Keratinocyte (primary cell): ENCODE measurements at regions not wholly inside any gene's neighbourhood (a gene's known extent, or its start where the extent isn't known, plus 50 kb on each side); places are given as distances from the start of the nearest gene placed in this dataset.

ENCODE experiments used
- DNase-seq: peaks from one replicate; pipeline ENCODE4 v3.0.0-alpha.2; 2011; ENCODE audit warnings: low read depth, missing footprints, low spot score
- FAIRE-seq: peaks from 2 replicates; lab custom pipeline; 2011; peaks lifted over from hg19 to GRCh38; lab: Jason Lieb, UNC
- H2AFZ ChIP-seq: 2 replicates; pipeline ENCODE4 v1.6.0; 2012; ENCODE audit warnings: low read length, control low read depth, inconsistent platforms; ENCODE audit not compliant: control insufficient read depth
- H3K27ac ChIP-seq: 2 replicates; pipeline ENCODE4 v1.5.1; 2011; ENCODE audit warnings: low read length; ENCODE audit not compliant: control insufficient read depth, insufficient read depth
- H3K27me3 ChIP-seq: 3 replicates; pipeline ENCODE4 v1.6.0; 2011; ENCODE audit warnings: low read length; ENCODE audit not compliant: control insufficient read depth, insufficient read depth; ENCODE audit errors: extremely low read depth
- H3K36me3 ChIP-seq, 2 experiments: 2 replicates in 1 of 2; 3 replicates in 1 of 2; pipeline ENCODE4 v1.5.1; 2011; ENCODE audit warnings: low read length in 2 of 2, mild to moderate bottlenecking in 1 of 2; ENCODE audit not compliant: control insufficient read depth in 2 of 2, insufficient read depth in 2 of 2; ENCODE audit errors: extremely low read depth in 1 of 2
- H3K4me1 ChIP-seq: 3 replicates; pipeline ENCODE4 v1.5.1; 2011; ENCODE audit warnings: low read length; ENCODE audit not compliant: control insufficient read depth, insufficient read depth; ENCODE audit errors: extremely low read depth
- H3K4me2 ChIP-seq: 3 replicates; pipeline ENCODE4 v1.6.0; 2011; ENCODE audit warnings: low read depth, low read length; ENCODE audit not compliant: control insufficient read depth, insufficient read depth; ENCODE audit errors: extremely low read depth
- H3K4me3 ChIP-seq, 3 experiments: fragments of 200-600 bp in 1 of 3; sonication (generic) in 1 of 3; 2 replicates in 2 of 3; 3 replicates in 1 of 3; pipeline ENCODE4 v1.5.1; 2011 to 2016; ENCODE audit warnings: low read length in 3 of 3, mild to moderate bottlenecking in 3 of 3, control low read depth in 2 of 3, inconsistent platforms in 1 of 3, low read depth in 1 of 3, mixed read lengths in 1 of 3, mixed run types in 1 of 3, moderate library complexity in 1 of 3; ENCODE audit not compliant: control insufficient read depth in 2 of 3, insufficient read depth in 2 of 3; ENCODE audit errors: extremely low read depth in 1 of 3
- H3K79me2 ChIP-seq: 2 replicates; pipeline ENCODE4 v1.6.0; 2012; ENCODE audit warnings: low read length; ENCODE audit not compliant: control insufficient read depth, insufficient read depth
- H3K9ac ChIP-seq: 3 replicates; pipeline ENCODE4 v1.6.0; 2011; ENCODE audit warnings: low read length; ENCODE audit not compliant: control insufficient read depth, insufficient read depth; ENCODE audit errors: extremely low read depth
- H3K9me1 ChIP-seq: 3 replicates; pipeline ENCODE4 v1.6.0; 2011; ENCODE audit warnings: low read length; ENCODE audit not compliant: control insufficient read depth, insufficient read depth; ENCODE audit errors: extremely low read depth
- H3K9me3 ChIP-seq: 2 replicates; pipeline ENCODE4 v1.5.1; 2012; ENCODE audit warnings: low read depth, low read length; ENCODE audit not compliant: control insufficient read depth
- H4K20me1 ChIP-seq: 3 replicates; pipeline ENCODE4 v1.6.0; 2011; ENCODE audit warnings: low read length; ENCODE audit not compliant: control insufficient read depth, insufficient read depth; ENCODE audit errors: extremely low read depth
- EZH2 ChIP-seq: IDR thresholded peaks from one replicate; pipeline ENCODE4 v1.6.1; 2012; ENCODE audit warnings: inconsistent platforms, mild to moderate bottlenecking, low read length, moderate library complexity
- dilution Hi-C: fragments of 300-500 bp; cut with MboI; formaldehyde crosslinking; loops from one replicate; pipeline ENCODE4 v1.7.0; 2020; ENCODE audit warnings: low sequenced_read_pairs; ENCODE audit not compliant: extremely low pct_ligation_motif_present
- TF ChIP-seq, protein P1 (sequence below), 3 experiments: IDR thresholded peaks in 1 of 3; conservative IDR thresholded peaks in 1 of 3; optimal IDR thresholded peaks in 1 of 3; 2 replicates in 2 of 3; 3 replicates in 1 of 3; pipeline versions ENCODE3 to v1.5.1; 2011; ENCODE audit warnings: low read length in 3 of 3, mild to moderate bottlenecking in 3 of 3, moderate library complexity in 2 of 3, control low read depth in 1 of 3, inconsistent platforms in 1 of 3; ENCODE audit not compliant: insufficient read depth in 2 of 3; ENCODE audit errors: extremely low read depth in 1 of 3

DNA sequence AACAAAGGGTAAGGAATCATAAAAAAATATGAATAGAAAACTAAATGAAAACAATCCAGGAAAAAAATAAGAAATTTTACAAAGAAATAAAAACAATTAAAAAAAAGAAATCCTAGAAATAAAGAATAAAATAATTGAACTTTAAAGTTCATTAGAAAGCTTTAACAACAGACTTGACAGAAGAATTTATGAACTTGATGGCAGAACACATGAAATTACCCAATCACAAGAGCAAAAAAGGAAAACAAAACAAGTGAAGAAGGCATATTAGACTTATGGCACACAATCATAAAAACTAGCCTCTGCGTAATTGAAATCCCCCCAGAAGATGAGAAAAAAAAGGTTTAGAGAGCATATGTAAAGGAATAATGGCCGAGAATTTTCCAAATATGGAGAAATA is 802.5 kb upstream of the B3GALT2 start:
- Histone ChIP-seq H3K27ac (no peak overlapping the region), H3K4me2 (no peak overlapping the region), H2AFZ (no peak overlapping the region), H3K4me1 (no peaks in the 10 kb centered on the region), H4K20me1 (no peaks in the 10 kb centered on the region), H3K9me3 (no peaks in the 10 kb centered on the region), H3K4me3 (no peak overlapping the region), H3K79me2 (no peaks in the 10 kb centered on the region), H3K9ac (no peak overlapping the region), H3K9me1 (no peaks in the 10 kb centered on the region), H3K36me3 (no peaks in the 10 kb centered on the region), H3K27me3 (no peaks in the 10 kb centered on the region)
- FAIRE-seq (no peak), DNase-seq (no peak)
- dilution Hi-C loops = no loop called here
- TF ChIP-seq EZH2 = no peak
- TF ChIP-seq, protein P1, sequence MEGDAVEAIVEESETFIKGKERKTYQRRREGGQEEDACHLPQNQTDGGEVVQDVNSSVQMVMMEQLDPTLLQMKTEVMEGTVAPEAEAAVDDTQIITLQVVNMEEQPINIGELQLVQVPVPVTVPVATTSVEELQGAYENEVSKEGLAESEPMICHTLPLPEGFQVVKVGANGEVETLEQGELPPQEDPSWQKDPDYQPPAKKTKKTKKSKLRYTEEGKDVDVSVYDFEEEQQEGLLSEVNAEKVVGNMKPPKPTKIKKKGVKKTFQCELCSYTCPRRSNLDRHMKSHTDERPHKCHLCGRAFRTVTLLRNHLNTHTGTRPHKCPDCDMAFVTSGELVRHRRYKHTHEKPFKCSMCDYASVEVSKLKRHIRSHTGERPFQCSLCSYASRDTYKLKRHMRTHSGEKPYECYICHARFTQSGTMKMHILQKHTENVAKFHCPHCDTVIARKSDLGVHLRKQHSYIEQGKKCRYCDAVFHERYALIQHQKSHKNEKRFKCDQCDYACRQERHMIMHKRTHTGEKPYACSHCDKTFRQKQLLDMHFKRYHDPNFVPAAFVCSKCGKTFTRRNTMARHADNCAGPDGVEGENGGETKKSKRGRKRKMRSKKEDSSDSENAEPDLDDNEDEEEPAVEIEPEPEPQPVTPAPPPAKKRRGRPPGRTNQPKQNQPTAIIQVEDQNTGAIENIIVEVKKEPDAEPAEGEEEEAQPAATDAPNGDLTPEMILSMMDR (optimal IDR thresholded peaks at IDR 0.05 in 1 of 3, IDR thresholded peaks at IDR 0.05 in 1 of 3, conservative IDR thresholded peaks at IDR 0.05 in 1 of 3; ENCODE audit: extremely low read depth in 1 of 3, insufficient read depth in 2 of 3, low read length in 3 of 3) = no peak

DNA sequence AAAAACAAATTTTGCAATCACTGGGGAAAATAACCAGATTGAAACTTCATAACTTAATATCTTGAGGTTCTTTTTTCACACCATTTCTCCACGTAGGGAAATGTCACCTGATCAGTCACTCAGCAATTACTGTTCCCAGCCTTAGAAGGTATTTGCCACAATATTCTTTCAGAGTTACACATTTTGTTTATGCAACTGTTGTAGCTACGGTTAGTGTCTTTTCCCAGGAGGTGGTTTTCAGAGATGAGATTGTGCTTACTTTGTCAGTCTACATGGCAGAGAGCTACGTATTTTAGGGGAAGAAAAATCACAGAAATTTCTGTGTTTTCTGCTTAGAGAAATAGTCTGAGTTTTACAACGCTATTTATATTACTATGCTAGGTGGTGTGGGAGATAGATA is 792.8 kb upstream of the B3GALT2 start:
- no peak overlapping the region for H2AFZ ChIP-seq
- no peaks in the 10 kb centered on the region for H3K4me1 ChIP-seq
- no peak overlapping the region for H3K27ac ChIP-seq
- H3K9ac ChIP-seq = no peak overlapping the region
- TF ChIP-seq EZH2 = no peak
- TF ChIP-seq, protein P1 (optimal IDR thresholded peaks at IDR 0.05 in 1 of 3, IDR thresholded peaks at IDR 0.05 in 1 of 3, conservative IDR thresholded peaks at IDR 0.05 in 1 of 3; ENCODE audit: extremely low read depth in 1 of 3, insufficient read depth in 2 of 3, low read length in 3 of 3) = no peak
- no peak overlapping the region for H3K4me2 ChIP-seq
- no peaks in the 10 kb centered on the region for H3K27me3 ChIP-seq
- H3K79me2 ChIP-seq = no peaks in the 10 kb centered on the region
- H3K36me3 ChIP-seq = no peaks in the 10 kb centered on the region
- H3K9me3 ChIP-seq = no peaks in the 10 kb centered on the region
- H3K4me3 ChIP-seq = no peak overlapping the region
- no peaks in the 10 kb centered on the region for H4K20me1 ChIP-seq
- no peak for DNase-seq
- dilution Hi-C loops = no loop called here
- no peaks in the 10 kb centered on the region for H3K9me1 ChIP-seq
- FAIRE-seq = no peak
